Ishikawa (cell line): ENCODE measurements at regions not wholly inside any gene's neighbourhood (a gene's known extent, or its start where the extent isn't known, plus 50 kb on each side); places are given as distances from the start of the nearest gene placed in this dataset.

ENCODE experiments used
- CEBPB ChIP-seq: IDR thresholded peaks from 2 replicates; pipeline ENCODE4 v1.6.1; 2012
- CREB1 ChIP-seq: IDR thresholded peaks from 2 replicates; pipeline ENCODE4 v1.6.1; 2012; ENCODE audit warnings: low read depth
- EGR1 ChIP-seq: IDR thresholded peaks from 2 replicates; pipeline ENCODE4 v1.6.1; 2012
- EP300 ChIP-seq: IDR thresholded peaks from 2 replicates; pipeline ENCODE4 v1.6.1; 2012; ENCODE audit warnings: borderline replicate concordance
- FOXM1 ChIP-seq: IDR thresholded peaks from 2 replicates; pipeline ENCODE4 v1.6.1; 2012; ENCODE audit warnings: low read depth, borderline replicate concordance
- NFIC ChIP-seq: IDR thresholded peaks from 2 replicates; pipeline ENCODE4 v1.6.1; 2012
- RAD21 ChIP-seq: IDR thresholded peaks from 2 replicates; pipeline ENCODE4 v1.6.1; 2012; ENCODE audit warnings: low read depth
- TAF1 ChIP-seq: IDR thresholded peaks from 2 replicates; pipeline ENCODE4 v1.6.1; 2012; ENCODE audit warnings: low read depth, mild to moderate bottlenecking
- TCF12 ChIP-seq: IDR thresholded peaks from 2 replicates; pipeline ENCODE4 v1.6.1; 2012; ENCODE audit warnings: low read depth
- TEAD4 ChIP-seq: IDR thresholded peaks from 2 replicates; pipeline ENCODE4 v1.6.1; 2012
- YY1 ChIP-seq: IDR thresholded peaks from 2 replicates; pipeline ENCODE4 v1.6.1; 2012; ENCODE audit warnings: low read depth
- ZBTB7A ChIP-seq: IDR thresholded peaks from 2 replicates; pipeline ENCODE4 v1.6.1; 2012; ENCODE audit warnings: low read depth
- TF ChIP-seq, protein P1 (sequence below): IDR thresholded peaks from 2 replicates; pipeline ENCODE4 v1.6.1; 2012
- TF ChIP-seq, protein P2 (sequence below): IDR thresholded peaks from 2 replicates; pipeline ENCODE4 v1.6.1; 2012
- TF ChIP-seq, protein P3 (sequence below): IDR thresholded peaks from 2 replicates; pipeline ENCODE4 v1.6.1; 2012; ENCODE audit warnings: low read depth, mild to moderate bottlenecking

DNA sequence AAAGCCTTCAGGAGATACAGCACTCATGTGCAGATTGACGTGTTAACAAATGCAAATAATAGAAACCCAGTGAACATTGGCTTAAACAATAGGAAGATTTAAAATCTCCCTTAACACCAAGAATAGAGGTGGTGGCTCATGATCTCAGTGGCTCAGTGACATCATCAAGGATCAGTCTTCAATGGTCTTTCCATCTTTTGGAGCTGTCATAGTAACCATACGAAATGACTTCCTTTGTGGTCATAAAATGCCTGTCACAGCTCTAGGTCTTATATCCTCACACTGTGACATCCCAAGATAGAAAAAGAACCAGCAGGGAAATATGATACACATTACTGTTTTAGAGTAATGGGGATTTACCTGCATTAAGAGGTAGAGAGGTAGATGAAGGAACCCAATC lies 59.6 kb upstream of the ACKR3 start:
- TF ChIP-seq ZBTB7A (no peak), EGR1 (no peak), RAD21 (no peak)
- TF ChIP-seq, protein P1, sequence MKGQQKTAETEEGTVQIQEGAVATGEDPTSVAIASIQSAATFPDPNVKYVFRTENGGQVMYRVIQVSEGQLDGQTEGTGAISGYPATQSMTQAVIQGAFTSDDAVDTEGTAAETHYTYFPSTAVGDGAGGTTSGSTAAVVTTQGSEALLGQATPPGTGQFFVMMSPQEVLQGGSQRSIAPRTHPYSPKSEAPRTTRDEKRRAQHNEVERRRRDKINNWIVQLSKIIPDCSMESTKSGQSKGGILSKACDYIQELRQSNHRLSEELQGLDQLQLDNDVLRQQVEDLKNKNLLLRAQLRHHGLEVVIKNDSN: no peak

DNA sequence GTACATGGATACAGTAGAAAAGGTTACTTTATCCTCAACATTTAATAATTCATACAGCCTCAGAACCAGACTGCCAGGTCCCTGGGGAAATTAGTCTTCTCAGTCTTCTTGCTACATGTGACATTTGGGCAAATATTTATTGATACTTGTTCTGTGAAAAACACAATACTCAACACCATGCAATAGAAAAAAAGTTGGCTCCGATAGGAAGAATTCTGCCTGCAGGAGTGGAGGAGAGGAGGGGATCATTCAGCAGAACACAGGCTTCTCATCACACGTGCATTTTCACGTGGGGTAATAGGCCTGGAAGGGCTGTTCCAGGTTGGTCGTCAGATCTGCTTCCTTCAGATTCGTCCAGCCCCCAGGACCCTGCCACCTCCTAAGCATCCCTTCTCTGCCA lies 58.4 kb upstream of the ACKR3 start:
- TF ChIP-seq EP300 (no peak), EGR1 (no peak), NFIC (no peak), RAD21 (no peak), TEAD4 (no peak), CREB1 (no peak), FOXM1 (no peak), ZBTB7A (no peak)
- TF ChIP-seq, protein P2, sequence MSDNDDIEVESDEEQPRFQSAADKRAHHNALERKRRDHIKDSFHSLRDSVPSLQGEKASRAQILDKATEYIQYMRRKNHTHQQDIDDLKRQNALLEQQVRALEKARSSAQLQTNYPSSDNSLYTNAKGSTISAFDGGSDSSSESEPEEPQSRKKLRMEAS: no peak

DNA sequence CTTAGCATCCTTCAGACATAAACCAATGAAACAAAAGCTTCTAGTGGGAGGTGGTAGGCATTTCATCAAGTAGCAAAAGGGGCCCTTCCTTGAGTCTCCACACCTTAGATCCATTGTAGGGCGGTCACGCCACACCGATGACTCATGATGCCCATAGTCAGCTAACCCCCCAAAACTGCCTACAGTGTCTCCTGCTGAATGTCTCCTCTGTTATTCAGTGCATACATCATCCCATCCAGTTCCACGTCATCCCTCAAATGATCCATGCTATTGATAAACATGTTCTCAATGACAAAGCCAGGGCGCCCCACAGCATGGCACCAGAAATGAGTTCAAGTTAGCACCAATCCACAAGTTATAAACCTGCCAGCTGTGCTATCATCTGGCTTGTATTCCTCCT lies 57.4 kb upstream of the ACKR3 start:
- TF ChIP-seq, protein P1: no peak

DNA sequence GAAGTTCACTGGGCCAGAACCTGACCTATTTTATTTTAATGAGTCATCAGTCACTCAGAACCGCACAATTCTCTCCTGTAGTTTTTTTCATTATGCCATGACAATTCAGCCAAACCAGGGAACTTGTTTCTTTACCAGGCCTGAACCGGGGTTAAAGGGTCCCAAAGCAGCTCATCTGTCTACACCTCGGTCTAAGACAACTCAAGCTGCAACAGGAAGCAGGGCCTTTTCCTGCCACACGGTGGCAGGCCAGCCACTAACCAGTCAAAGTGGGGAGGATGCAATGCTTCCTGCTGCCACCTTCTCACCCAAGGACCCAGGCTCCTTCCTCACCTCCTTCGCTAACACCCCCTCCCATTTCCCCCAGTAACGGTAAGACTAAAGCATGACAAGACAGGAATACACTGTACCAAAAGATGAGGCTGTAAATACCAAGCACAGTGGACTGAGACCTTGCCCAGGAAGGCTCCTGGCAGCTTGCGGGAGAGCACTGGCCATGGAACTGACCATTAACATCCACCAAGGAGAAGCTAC lies 56.7 kb upstream of the ACKR3 start:
- TF ChIP-seq RAD21 (peak; percentile 65), ZBTB7A (no peak)

DNA sequence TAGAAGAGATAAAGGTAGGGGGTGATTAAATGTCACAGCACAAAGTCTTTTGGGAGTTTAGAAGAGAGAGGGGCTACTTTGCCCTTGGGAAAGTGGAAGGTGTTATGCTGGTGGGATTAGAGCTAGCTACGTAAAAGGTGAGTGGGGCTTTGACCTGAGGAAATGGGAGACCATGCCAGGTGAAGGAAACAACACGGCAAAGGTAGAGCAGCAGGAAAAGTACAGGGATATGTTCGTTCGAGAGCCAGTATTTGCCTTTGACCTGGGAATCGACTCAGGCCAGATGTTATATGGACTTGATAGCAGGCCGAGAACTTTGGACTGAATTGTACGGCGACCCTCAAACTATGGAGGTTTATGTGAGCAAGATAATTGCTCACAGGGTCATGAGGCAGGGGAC lies 55.7 kb upstream of the ACKR3 start:
- TF ChIP-seq EGR1: no peak
- no peak for TF ChIP-seq TCF12
- TF ChIP-seq, protein P3, sequence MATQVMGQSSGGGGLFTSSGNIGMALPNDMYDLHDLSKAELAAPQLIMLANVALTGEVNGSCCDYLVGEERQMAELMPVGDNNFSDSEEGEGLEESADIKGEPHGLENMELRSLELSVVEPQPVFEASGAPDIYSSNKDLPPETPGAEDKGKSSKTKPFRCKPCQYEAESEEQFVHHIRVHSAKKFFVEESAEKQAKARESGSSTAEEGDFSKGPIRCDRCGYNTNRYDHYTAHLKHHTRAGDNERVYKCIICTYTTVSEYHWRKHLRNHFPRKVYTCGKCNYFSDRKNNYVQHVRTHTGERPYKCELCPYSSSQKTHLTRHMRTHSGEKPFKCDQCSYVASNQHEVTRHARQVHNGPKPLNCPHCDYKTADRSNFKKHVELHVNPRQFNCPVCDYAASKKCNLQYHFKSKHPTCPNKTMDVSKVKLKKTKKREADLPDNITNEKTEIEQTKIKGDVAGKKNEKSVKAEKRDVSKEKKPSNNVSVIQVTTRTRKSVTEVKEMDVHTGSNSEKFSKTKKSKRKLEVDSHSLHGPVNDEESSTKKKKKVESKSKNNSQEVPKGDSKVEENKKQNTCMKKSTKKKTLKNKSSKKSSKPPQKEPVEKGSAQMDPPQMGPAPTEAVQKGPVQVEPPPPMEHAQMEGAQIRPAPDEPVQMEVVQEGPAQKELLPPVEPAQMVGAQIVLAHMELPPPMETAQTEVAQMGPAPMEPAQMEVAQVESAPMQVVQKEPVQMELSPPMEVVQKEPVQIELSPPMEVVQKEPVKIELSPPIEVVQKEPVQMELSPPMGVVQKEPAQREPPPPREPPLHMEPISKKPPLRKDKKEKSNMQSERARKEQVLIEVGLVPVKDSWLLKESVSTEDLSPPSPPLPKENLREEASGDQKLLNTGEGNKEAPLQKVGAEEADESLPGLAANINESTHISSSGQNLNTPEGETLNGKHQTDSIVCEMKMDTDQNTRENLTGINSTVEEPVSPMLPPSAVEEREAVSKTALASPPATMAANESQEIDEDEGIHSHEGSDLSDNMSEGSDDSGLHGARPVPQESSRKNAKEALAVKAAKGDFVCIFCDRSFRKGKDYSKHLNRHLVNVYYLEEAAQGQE: no peak
- TF ChIP-seq TAF1: no peak
- TF ChIP-seq YY1: no peak
- no peak for TF ChIP-seq TEAD4
- TF ChIP-seq CEBPB: no peak
- TF ChIP-seq EP300: no peak
- no peak for TF ChIP-seq NFIC
- TF ChIP-seq, protein P1: no peak
- TF ChIP-seq CREB1: no peak
- TF ChIP-seq RAD21: no peak
- TF ChIP-seq, protein P2: no peak
- TF ChIP-seq FOXM1: no peak
- TF ChIP-seq ZBTB7A: no peak

DNA sequence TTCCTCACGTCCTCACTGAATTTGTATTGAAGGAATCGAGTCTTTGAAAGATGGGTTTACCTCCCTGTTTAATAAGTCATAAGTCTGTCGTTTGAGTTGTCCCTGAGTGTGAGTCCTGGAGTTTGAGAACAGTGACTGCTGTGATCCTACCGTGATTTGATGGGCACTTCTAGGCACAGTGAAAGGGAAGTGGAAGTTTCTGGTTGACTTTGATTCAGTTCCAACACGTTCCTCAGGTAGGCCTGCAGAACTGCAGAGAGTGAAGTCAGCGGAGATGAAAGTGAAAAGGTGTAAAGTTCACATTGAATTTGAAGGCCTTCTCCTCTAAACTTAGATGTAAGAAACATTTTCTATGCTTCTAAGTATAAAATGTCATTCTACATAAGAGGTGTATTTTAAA lies 52.9 kb upstream of the ACKR3 start:
- TF ChIP-seq TAF1: no peak
- TF ChIP-seq YY1: no peak
- TF ChIP-seq, protein P2: no peak
- TF ChIP-seq TCF12: no peak
- TF ChIP-seq CEBPB: no peak
- no peak for TF ChIP-seq FOXM1
- TF ChIP-seq TEAD4: no peak
- TF ChIP-seq EP300: no peak
- TF ChIP-seq CREB1: no peak
- no peak for TF ChIP-seq RAD21
- TF ChIP-seq EGR1: no peak

DNA sequence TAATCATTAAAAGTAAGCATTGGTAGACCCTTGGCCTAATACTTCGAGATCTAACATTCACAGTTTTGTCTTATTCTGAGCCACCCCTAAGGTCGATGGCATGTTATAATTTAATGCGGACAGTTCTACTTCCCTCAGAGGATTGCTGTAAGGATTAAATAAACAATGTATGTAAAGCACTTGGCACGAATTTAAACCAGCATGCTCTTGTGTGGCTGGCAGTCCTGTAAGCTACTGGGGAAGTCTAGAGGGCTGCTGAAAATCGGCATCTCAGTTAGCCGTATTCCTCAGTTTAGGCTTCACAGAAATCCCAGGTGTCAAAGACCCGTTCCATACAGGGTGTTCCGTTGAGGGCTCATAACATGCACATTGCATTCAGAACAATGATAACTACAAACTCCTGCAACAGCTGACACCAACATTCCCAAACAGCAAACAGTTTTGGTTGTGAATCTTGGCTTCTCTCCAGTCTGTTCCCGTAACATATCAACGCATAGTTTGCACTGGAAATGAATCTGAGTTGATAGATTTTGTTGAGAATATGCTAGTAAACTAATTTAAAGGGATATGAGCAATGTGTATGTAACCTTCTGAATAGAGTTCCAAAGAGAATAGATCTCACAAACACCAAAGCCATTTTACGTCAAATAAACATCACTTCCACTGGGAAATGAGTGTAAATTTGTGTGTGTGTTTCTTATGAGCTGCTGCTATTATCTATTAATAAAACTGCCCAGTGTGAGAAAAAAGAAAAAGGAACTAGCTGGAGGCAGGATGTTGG lies 52.2 kb upstream of the ACKR3 start:
- TF ChIP-seq TAF1: no peak
- no peak for TF ChIP-seq CREB1
- no peak for TF ChIP-seq TCF12
- TF ChIP-seq RAD21: no peak
- no peak for TF ChIP-seq EP300
- no peak for TF ChIP-seq ZBTB7A
